ENCODE measurements at regions not wholly inside any gene's neighbourhood (a gene's known extent, or its start where the extent isn't known, plus 50 kb on each side); places are given as distances from the start of the nearest gene placed in this dataset.

DNA sequence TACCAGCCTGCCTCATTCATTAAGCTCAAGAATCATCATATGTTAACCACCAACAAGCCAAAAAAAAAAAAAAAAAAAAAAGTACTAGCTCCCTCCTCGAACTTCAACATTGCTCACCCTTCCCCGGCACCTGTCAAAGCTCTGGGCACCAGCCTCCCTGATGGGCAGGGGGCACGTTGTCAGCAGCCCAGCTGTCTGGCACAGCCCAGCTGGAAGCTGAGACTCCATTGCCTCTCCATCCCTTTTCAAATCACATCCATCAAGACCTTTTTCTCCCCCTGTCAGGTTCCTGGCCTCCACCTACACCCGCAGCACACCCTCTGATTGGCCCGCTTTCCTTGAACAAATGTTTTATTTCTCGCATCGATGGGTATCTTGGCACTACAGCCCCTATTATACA is 913.3 kb upstream of the AUTS2 start:
- Histone ChIP-seq H3K4me1 (no peaks in the 10 kb centered on the region), H3K4me3 (no peak overlapping the region), H3K9me3 (no peaks in the 10 kb centered on the region), H3K36me3 (no peaks in the 10 kb centered on the region), H3K27me3 (no peaks in the 10 kb centered on the region), H3K27ac (no peak overlapping the region)
- DNase-seq (peak in 1 of 2 donors; percentile 15), ATAC-seq (ENCODE audit: low FRiP score in 2 of 2) (no peak)
- TF ChIP-seq, protein P1, sequence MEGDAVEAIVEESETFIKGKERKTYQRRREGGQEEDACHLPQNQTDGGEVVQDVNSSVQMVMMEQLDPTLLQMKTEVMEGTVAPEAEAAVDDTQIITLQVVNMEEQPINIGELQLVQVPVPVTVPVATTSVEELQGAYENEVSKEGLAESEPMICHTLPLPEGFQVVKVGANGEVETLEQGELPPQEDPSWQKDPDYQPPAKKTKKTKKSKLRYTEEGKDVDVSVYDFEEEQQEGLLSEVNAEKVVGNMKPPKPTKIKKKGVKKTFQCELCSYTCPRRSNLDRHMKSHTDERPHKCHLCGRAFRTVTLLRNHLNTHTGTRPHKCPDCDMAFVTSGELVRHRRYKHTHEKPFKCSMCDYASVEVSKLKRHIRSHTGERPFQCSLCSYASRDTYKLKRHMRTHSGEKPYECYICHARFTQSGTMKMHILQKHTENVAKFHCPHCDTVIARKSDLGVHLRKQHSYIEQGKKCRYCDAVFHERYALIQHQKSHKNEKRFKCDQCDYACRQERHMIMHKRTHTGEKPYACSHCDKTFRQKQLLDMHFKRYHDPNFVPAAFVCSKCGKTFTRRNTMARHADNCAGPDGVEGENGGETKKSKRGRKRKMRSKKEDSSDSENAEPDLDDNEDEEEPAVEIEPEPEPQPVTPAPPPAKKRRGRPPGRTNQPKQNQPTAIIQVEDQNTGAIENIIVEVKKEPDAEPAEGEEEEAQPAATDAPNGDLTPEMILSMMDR (IDR thresholded peaks at IDR 0.05), result no peak
- no peak for TF ChIP-seq POLR2AphosphoS5 (IDR thresholded peaks at IDR 0.05)
- no peak for TF ChIP-seq EP300 (IDR thresholded peaks at IDR 0.05)
- no peak for TF ChIP-seq POLR2A (IDR thresholded peaks at IDR 0.05)
- 79 to 81% methylated on average over 7 of the region's 7 CpGs for WGBS, 2 donors

DNA sequence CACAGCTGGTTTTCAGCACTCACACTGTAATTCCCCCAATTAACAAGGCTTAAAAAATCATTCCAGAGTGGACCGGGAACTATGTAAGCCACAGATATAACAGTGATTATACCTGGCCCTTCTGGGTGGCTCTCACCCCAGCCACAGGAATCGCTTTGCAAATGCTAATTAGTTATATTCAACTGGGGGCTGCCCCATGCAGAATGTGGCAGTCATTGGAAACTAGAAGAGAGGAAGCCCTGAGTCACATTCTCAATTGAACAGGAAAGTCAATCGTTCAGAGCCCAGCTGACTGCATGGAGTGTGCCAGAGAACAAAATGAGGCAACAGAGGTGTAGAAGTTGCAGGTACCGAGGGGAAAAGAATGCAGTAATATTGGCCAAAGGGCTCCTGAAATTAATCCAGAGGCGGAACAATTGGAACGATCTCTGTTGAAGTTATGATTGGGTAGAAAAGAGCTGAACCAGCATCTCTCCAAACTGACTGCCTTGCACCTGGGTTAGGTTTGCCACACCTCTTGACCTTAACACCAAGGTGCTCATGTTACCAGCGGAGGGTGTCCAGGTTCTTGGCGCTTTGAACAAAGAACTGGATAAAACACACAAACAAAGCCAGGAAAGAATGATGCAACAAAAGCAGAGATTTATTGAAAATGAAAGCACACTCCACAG is 909.7 kb upstream of the AUTS2 start:
- DNase-seq, result no peak
- Histone ChIP-seq H3K36me3 (no peaks in the 10 kb centered on the region), H3K27ac (no peak overlapping the region), H3K4me3 (no peak overlapping the region), H3K9me3 (peaks cover 0 to 2% (median 0%) of the 10 kb centered on the region in 4 donors), H3K4me1 (no peaks in the 10 kb centered on the region), H3K27me3 (no peaks in the 10 kb centered on the region)
- TF ChIP-seq EP300 (IDR thresholded peaks at IDR 0.05), result no peak
- no peak for TF ChIP-seq POLR2AphosphoS5 (IDR thresholded peaks at IDR 0.05)
- no peak for TF ChIP-seq POLR2A (IDR thresholded peaks at IDR 0.05)
- TF ChIP-seq, protein P1 (IDR thresholded peaks at IDR 0.05), result no peak
- 52 to 55% methylated on average over 8 of the region's 8 CpGs for WGBS, 2 donors
- ATAC-seq (ENCODE audit: low FRiP score in 2 of 2), result no peak

DNA sequence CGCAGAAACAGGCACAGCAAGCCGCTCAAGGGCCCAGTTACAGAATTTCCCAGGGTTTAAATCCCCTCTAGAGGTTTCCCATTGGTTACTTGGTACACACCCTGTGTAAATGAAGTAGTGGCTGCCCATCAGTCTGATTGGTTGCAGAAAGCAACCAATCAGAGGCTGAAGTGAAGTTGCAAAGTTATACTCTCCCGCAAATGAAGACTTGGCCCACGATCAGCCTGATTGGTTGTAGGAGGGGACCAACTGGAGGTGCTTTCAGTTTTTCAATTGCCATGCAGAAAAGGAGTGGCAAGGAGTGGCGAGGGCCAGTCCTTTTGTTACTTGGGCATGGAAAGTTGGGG is 909.2 kb upstream of the AUTS2 start:
- no peaks in the 10 kb centered on the region for H3K4me1 ChIP-seq

GRCh38 chr7:68691261-68692216 is 906.7 kb upstream of the AUTS2 start:
- WGBS, 2 donors, result 68 to 70% methylated on average over 12 of the region's 12 CpGs
- TF ChIP-seq, protein P1 (IDR thresholded peaks at IDR 0.05), result no peak
- no peak for TF ChIP-seq EP300 (IDR thresholded peaks at IDR 0.05)
- TF ChIP-seq POLR2AphosphoS5 (IDR thresholded peaks at IDR 0.05), result no peak
- TF ChIP-seq POLR2A (IDR thresholded peaks at IDR 0.05), result no peak
- no peaks in the 10 kb centered on the region for H3K27me3 ChIP-seq
- no peaks in the 10 kb centered on the region for H3K4me1 ChIP-seq
- ATAC-seq (ENCODE audit: low FRiP score in 2 of 2), result peak in 1 of 2 donors; percentile 42
- H3K27ac ChIP-seq, result no peak overlapping the region
- H3K4me3 ChIP-seq, result no peak overlapping the region
- peaks cover 0 to 4% (median 0%) of the 10 kb centered on the region in 4 donors for H3K9me3 ChIP-seq
- no peak for DNase-seq
- H3K36me3 ChIP-seq, result no peaks in the 10 kb centered on the region

More for the DNA sequence above, 909.2 kb upstream of the AUTS2 start:
- Histone ChIP-seq H3K4me3 (no peak overlapping the region), H3K27me3 (no peaks in the 10 kb centered on the region), H3K9me3 (peaks cover 0 to 4% (median 0%) of the 10 kb centered on the region in 4 donors), H3K36me3 (no peaks in the 10 kb centered on the region), H3K27ac (no peak overlapping the region)
- no peak for ATAC-seq (ENCODE audit: low FRiP score in 2 of 2)
- DNase-seq, result no peak
- WGBS, 2 donors, result 71 to 85% methylated on average over 5 of the region's 5 CpGs
- TF ChIP-seq, protein P1 (IDR thresholded peaks at IDR 0.05), result no peak
- no peak for TF ChIP-seq POLR2A (IDR thresholded peaks at IDR 0.05)
- TF ChIP-seq POLR2AphosphoS5 (IDR thresholded peaks at IDR 0.05), result no peak
